ENCODE measurements at regions not wholly inside any gene's neighbourhood (a gene's known extent, or its start where the extent isn't known, plus 50 kb on each side); places are given as distances from the start of the nearest gene placed in this dataset.

- no peak overlapping the region for H3K4me3 ChIP-seq (ENCODE audit: control insufficient read depth, low read depth, low read length)
- no peak for TF ChIP-seq CTCF (IDR thresholded peaks at IDR 0.05; ENCODE audit: control insufficient read depth, insufficient read depth, low read depth, low read length, missing control alignments)
- no peak for DNase-seq (ENCODE audit: low read depth)
These were observed 237.5 kb upstream of the GLRA2 start for GRCh38 chrX:14291666-14292500.

DNA sequence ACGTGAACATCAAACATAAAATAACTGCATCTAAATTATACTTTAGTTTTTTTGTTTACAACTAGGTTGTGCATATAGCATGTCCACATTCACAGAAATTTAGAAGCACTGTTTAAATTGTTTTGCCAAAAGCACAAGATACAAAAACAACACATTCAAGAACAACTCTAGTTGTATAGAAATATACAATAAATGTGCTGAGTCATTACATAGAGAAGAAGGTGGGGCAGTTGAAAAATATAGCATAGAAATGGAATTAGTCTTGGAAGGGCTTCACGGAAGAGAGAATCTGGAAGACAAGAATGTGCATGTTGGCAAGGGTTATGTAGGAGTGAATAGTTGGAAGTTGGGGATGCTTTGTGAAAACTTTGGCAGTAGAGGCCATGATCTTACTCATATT, 239.0 kb upstream of the GLRA2 start:
- H3K4me3 ChIP-seq (ENCODE audit: control insufficient read depth, low read depth, low read length), result no peak overlapping the region
- no peak for DNase-seq (ENCODE audit: low read depth)
- TF ChIP-seq CTCF (IDR thresholded peaks at IDR 0.05; ENCODE audit: control insufficient read depth, insufficient read depth, low read depth, low read length, missing control alignments), result no peak

- DNase-seq (ENCODE audit: low read depth), result no peak
- no peak for TF ChIP-seq CTCF (IDR thresholded peaks at IDR 0.05; ENCODE audit: control insufficient read depth, insufficient read depth, low read depth, low read length, missing control alignments)
- H3K4me3 ChIP-seq (ENCODE audit: control insufficient read depth, low read depth, low read length), result no peak overlapping the region
These were observed 245.0 kb upstream of the GEMIN8 start for GRCh38 chrX:14274691-14275090.

- no peak overlapping the region for H3K4me3 ChIP-seq (ENCODE audit: control insufficient read depth, low read depth, low read length)
- TF ChIP-seq CTCF (IDR thresholded peaks at IDR 0.05; ENCODE audit: control insufficient read depth, insufficient read depth, low read depth, low read length, missing control alignments), result no peak
- no peak for DNase-seq (ENCODE audit: low read depth)
These were observed 237.5 kb upstream of the GEMIN8 start for GRCh38 chrX:14267216-14267615.

- TF ChIP-seq CTCF (IDR thresholded peaks at IDR 0.05; ENCODE audit: control insufficient read depth, insufficient read depth, low read depth, low read length, missing control alignments), result no peak
These were observed 237.0 kb upstream of the GEMIN8 start for GRCh38 chrX:14266705-14267104.

GRCh38 chrX:14243823-14244222, 214.1 kb upstream of the GEMIN8 start:
- no peak for TF ChIP-seq CTCF (IDR thresholded peaks at IDR 0.05; ENCODE audit: control insufficient read depth, insufficient read depth, low read depth, low read length, missing control alignments)
- no peak for DNase-seq (ENCODE audit: low read depth)
- H3K4me3 ChIP-seq (ENCODE audit: control insufficient read depth, low read depth, low read length), result no peak overlapping the region

More at GRCh38 chrX:14266705-14267104, 237.0 kb upstream of the GEMIN8 start:
- DNase-seq (ENCODE audit: low read depth), result no peak
- H3K4me3 ChIP-seq (ENCODE audit: control insufficient read depth, low read depth, low read length), result no peak overlapping the region

All from AG09309 (cell line).